Neural cell (in vitro differentiated cells): ENCODE measurements at regions not wholly inside any gene's neighbourhood (a gene's known extent, or its start where the extent isn't known, plus 50 kb on each side); places are given as distances from the start of the nearest gene placed in this dataset.

Experiments used
- H2AFZ ChIP-seq: fragments of 200-600, 300-800 bp; sonication (generic), shearing (Covaris generic); 2 replicates; pipeline ENCODE4 v1.6.0; 2014; ENCODE audit warnings: low read depth, mild to moderate bottlenecking, antibody characterized with exemption, low read length, moderate library complexity
- H3F3A ChIP-seq: fragments of 200-600 bp; shearing (Covaris generic); 2 replicates; pipeline ENCODE4 v1.6.1; 2016; ENCODE audit warnings: mild to moderate bottlenecking, moderate library complexity, mixed read lengths, antibody characterized with exemption, low read length; ENCODE audit not compliant: insufficient read depth, poor library complexity, severe bottlenecking
- H3K27ac ChIP-seq: fragments of 200-600, 300-800 bp; sonication (generic), shearing (Covaris generic); 2 replicates; pipeline ENCODE4 v1.5.1; 2014; ENCODE audit warnings: mild to moderate bottlenecking, low read length, moderate library complexity
- H3K27me3 ChIP-seq: fragments of 300-800, 200-600 bp; sonication (generic), shearing (Covaris generic); 2 replicates; pipeline ENCODE4 v1.6.0; 2014; ENCODE audit warnings: mild to moderate bottlenecking, low read depth, low read length, moderate library complexity; ENCODE audit not compliant: insufficient read depth
- H3K36me3 ChIP-seq: fragments of 300-800, 200-600 bp; sonication (generic), shearing (Covaris generic); 2 replicates; pipeline ENCODE4 v1.5.1; 2014; ENCODE audit warnings: mild to moderate bottlenecking, antibody characterized with exemption, low read length, moderate library complexity; ENCODE audit not compliant: insufficient read depth
- H3K4me2 ChIP-seq: fragments of 300-800, 200-600 bp; sonication (generic), shearing (Covaris generic); 2 replicates; pipeline ENCODE4 v1.6.0; 2014; ENCODE audit warnings: mild to moderate bottlenecking, low read length
- H3K4me3 ChIP-seq: fragments of 300-800, 200-600 bp; sonication (generic), shearing (Covaris generic); 2 replicates; pipeline ENCODE4 v1.5.1; 2014; ENCODE audit warnings: mild to moderate bottlenecking, low read length, moderate library complexity
- H3K79me2 ChIP-seq: fragments of 200-600 bp; shearing (Covaris generic); replicated peaks from 2 replicates; pipeline ENCODE4 v1.6.0; 2014; ENCODE audit warnings: mild to moderate bottlenecking, low read length, moderate library complexity; ENCODE audit not compliant: insufficient read depth
- H3K9ac ChIP-seq: fragments of 300-800, 200-600 bp; sonication (generic), shearing (Covaris generic); 2 replicates; pipeline ENCODE4 v1.6.1; 2016; ENCODE audit warnings: mild to moderate bottlenecking, low read length, mixed read lengths
- H3K9me2 ChIP-seq: fragments of 200-600 bp; shearing (Covaris generic); 2 replicates; pipeline ENCODE4 v1.6.1; 2016; ENCODE audit warnings: mild to moderate bottlenecking, low read length, mixed read lengths; ENCODE audit not compliant: insufficient read depth
- H3K9me3 ChIP-seq: fragments of 200-600, 300-800 bp; sonication (generic), shearing (Covaris generic); 2 replicates; pipeline ENCODE4 v1.6.1; 2016; ENCODE audit warnings: mild to moderate bottlenecking, mixed run types, low read length, moderate library complexity, mixed read lengths
- H4K20me1 ChIP-seq: fragments of 200-600 bp; shearing (Covaris generic); 2 replicates; pipeline ENCODE4 v1.6.1; 2016; ENCODE audit warnings: mild to moderate bottlenecking, mixed run types; ENCODE audit not compliant: insufficient read depth
- CTCF ChIP-seq: fragments of 450-650 bp; IDR thresholded peaks from 2 replicates; pipeline ENCODE4 v1.5.1; 2014; ENCODE audit warnings: antibody characterized with exemption, mild to moderate bottlenecking, moderate library complexity; ENCODE audit not compliant: poor library complexity, severe bottlenecking
- EP300 ChIP-seq: fragments of 450-650 bp; conservative IDR thresholded peaks from 2 replicates; pipeline ENCODE4 v1.6.1; 2014; ENCODE audit warnings: antibody characterized with exemption, mild to moderate bottlenecking, moderate library complexity; ENCODE audit not compliant: poor library complexity, severe bottlenecking
- EZH2 ChIP-seq: fragments of 200-600, 300-800 bp; shearing (Covaris generic), sonication (generic); IDR thresholded peaks from 2 replicates; pipeline ENCODE4 v1.6.1; 2014; ENCODE audit warnings: antibody characterized with exemption, low read length, borderline replicate concordance, mild to moderate bottlenecking; ENCODE audit not compliant: insufficient read depth, poor library complexity, severe bottlenecking
- MXI1 ChIP-seq: fragments of 450-650 bp; conservative IDR thresholded peaks from 2 replicates; pipeline ENCODE4 v1.6.1; 2014; ENCODE audit warnings: antibody characterized with exemption, mild to moderate bottlenecking; ENCODE audit not compliant: poor library complexity, severe bottlenecking
- POLR2AphosphoS5 ChIP-seq: IDR thresholded peaks from 2 replicates; pipeline ENCODE4 v1.6.1; 2012
- RAD21 ChIP-seq: fragments of 450-650 bp; conservative IDR thresholded peaks from 2 replicates; pipeline ENCODE4 v1.6.1; 2014; ENCODE audit warnings: antibody characterized with exemption, mild to moderate bottlenecking, moderate library complexity
- SMC3 ChIP-seq: fragments of 450-650 bp; conservative IDR thresholded peaks from 2 replicates; pipeline ENCODE4 v1.6.1; 2014; ENCODE audit warnings: antibody characterized with exemption, mild to moderate bottlenecking, moderate library complexity; ENCODE audit not compliant: poor library complexity
- TAF1 ChIP-seq: IDR thresholded peaks from 2 replicates; pipeline ENCODE4 v1.6.1; 2012; ENCODE audit warnings: low read depth
- TF ChIP-seq, protein P1 (sequence below): IDR thresholded peaks from 2 replicates; pipeline ENCODE4 v1.6.1; 2012; ENCODE audit warnings: borderline replicate concordance

- TF ChIP-seq RAD21 (no peak), SMC3 (no peak), CTCF (no peak), POLR2AphosphoS5 (no peak), EP300 (no peak), EZH2 (no peak), TAF1 (no peak), MXI1 (no peak)
- TF ChIP-seq, protein P1, sequence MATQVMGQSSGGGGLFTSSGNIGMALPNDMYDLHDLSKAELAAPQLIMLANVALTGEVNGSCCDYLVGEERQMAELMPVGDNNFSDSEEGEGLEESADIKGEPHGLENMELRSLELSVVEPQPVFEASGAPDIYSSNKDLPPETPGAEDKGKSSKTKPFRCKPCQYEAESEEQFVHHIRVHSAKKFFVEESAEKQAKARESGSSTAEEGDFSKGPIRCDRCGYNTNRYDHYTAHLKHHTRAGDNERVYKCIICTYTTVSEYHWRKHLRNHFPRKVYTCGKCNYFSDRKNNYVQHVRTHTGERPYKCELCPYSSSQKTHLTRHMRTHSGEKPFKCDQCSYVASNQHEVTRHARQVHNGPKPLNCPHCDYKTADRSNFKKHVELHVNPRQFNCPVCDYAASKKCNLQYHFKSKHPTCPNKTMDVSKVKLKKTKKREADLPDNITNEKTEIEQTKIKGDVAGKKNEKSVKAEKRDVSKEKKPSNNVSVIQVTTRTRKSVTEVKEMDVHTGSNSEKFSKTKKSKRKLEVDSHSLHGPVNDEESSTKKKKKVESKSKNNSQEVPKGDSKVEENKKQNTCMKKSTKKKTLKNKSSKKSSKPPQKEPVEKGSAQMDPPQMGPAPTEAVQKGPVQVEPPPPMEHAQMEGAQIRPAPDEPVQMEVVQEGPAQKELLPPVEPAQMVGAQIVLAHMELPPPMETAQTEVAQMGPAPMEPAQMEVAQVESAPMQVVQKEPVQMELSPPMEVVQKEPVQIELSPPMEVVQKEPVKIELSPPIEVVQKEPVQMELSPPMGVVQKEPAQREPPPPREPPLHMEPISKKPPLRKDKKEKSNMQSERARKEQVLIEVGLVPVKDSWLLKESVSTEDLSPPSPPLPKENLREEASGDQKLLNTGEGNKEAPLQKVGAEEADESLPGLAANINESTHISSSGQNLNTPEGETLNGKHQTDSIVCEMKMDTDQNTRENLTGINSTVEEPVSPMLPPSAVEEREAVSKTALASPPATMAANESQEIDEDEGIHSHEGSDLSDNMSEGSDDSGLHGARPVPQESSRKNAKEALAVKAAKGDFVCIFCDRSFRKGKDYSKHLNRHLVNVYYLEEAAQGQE, result no peak
- H4K20me1 ChIP-seq, result no peaks in the 10 kb centered on the region
- H3K9ac ChIP-seq, result no peak overlapping the region
- H3K9me2 ChIP-seq, result no peaks in the 10 kb centered on the region
- H3K4me2 ChIP-seq, result no peak overlapping the region
- H3K79me2 ChIP-seq, result no peaks in the 10 kb centered on the region
- no peaks in the 10 kb centered on the region for H3K36me3 ChIP-seq
- H3K9me3 ChIP-seq, result no peaks in the 10 kb centered on the region
- no peaks in the 10 kb centered on the region for H3F3A ChIP-seq
- H3K27ac ChIP-seq, result no peak overlapping the region
- H3K4me3 ChIP-seq, result no peak overlapping the region
- H2AFZ ChIP-seq, result no peak overlapping the region
- no peaks in the 10 kb centered on the region for H3K27me3 ChIP-seq
These were observed 583.7 kb downstream of the GATA3 start for GRCh38 chr10:8638088-8638672.

- Histone ChIP-seq H3K9ac (no peak overlapping the region), H3K4me2 (no peak overlapping the region)
These were observed 585.1 kb downstream of the GATA3 start for GRCh38 chr10:8639486-8640185.

More at GRCh38 chr10:8639486-8640185, 585.1 kb downstream of the GATA3 start:
- no peaks in the 10 kb centered on the region for H3K9me2 ChIP-seq
- TF ChIP-seq, protein P1, result no peak
- TF ChIP-seq TAF1, result no peak
- no peak for TF ChIP-seq MXI1
- no peak for TF ChIP-seq RAD21
- no peak for TF ChIP-seq POLR2AphosphoS5
- no peak for TF ChIP-seq SMC3
- H3K36me3 ChIP-seq, result no peaks in the 10 kb centered on the region
- no peaks in the 10 kb centered on the region for H4K20me1 ChIP-seq
- H3K4me3 ChIP-seq, result no peak overlapping the region
- no peaks in the 10 kb centered on the region for H3K79me2 ChIP-seq
- no peaks in the 10 kb centered on the region for H3K27me3 ChIP-seq
- H3K27ac ChIP-seq, result no peak overlapping the region
- H3K9me3 ChIP-seq, result no peaks in the 10 kb centered on the region
- no peaks in the 10 kb centered on the region for H3F3A ChIP-seq
- no peak overlapping the region for H2AFZ ChIP-seq
